MM.1S (cell line): ENCODE measurements at regions not wholly inside any gene's neighbourhood (a gene's known extent, or its start where the extent isn't known, plus 50 kb on each side); places are given as distances from the start of the nearest gene placed in this dataset.
"Not testable (repeated sequence)": the region's sequence is repeated elsewhere in the genome, so short reads cannot be mapped to it uniquely, and the experiment has no call there.

Experiments used
- DNase-seq: peaks from one replicate; pipeline ENCODE4 v3.0.0-alpha.2; 2015
- H2AFZ ChIP-seq: fragments of 300-600 bp; sonication (generic); 2 replicates; pipeline ENCODE4 v1.6.0; 2016; ENCODE audit warnings: antibody characterized with exemption, low read length
- H3F3A ChIP-seq: fragments of 300-600 bp; sonication (generic); 2 replicates; pipeline ENCODE4 v1.6.1; 2016; ENCODE audit warnings: mild to moderate bottlenecking, antibody characterized with exemption, low read length, moderate library complexity, mixed read lengths; ENCODE audit not compliant: insufficient read depth
- H3K27ac ChIP-seq: fragments of 300-600 bp; sonication (generic); 2 replicates; pipeline ENCODE4 v1.5.1; 2016; ENCODE audit warnings: mild to moderate bottlenecking, low read length
- H3K27me3 ChIP-seq: fragments of 300-600 bp; sonication (generic); replicated peaks from 2 replicates; pipeline ENCODE4 v1.6.0; 2016; ENCODE audit warnings: low read length; ENCODE audit not compliant: insufficient read depth
- H3K36me3 ChIP-seq: fragments of 300-600 bp; sonication (generic); replicated peaks from 2 replicates; pipeline ENCODE4 v1.6.1; 2016; ENCODE audit warnings: mild to moderate bottlenecking, low read length, mixed read lengths; ENCODE audit not compliant: insufficient read depth
- H3K4me1 ChIP-seq: fragments of 300-600 bp; sonication (generic); 2 replicates; pipeline ENCODE4 v1.6.1; 2016; ENCODE audit warnings: low read length, mixed read lengths
- H3K4me2 ChIP-seq: fragments of 300-600 bp; sonication (generic); 2 replicates; pipeline ENCODE4 v1.6.0; 2016; ENCODE audit warnings: low read depth, low read length
- H3K4me3 ChIP-seq: fragments of 300-600 bp; sonication (generic); 2 replicates; pipeline ENCODE4 v1.5.1; 2016; ENCODE audit warnings: low read length, mixed read lengths
- H3K79me2 ChIP-seq: fragments of 300-600 bp; sonication (generic); 2 replicates; pipeline ENCODE4 v1.6.1; 2016; ENCODE audit warnings: mixed run types, low read length, mixed read lengths
- H3K9ac ChIP-seq: fragments of 300-600 bp; sonication (generic); 2 replicates; pipeline ENCODE4 v1.6.1; 2016; ENCODE audit warnings: low read length, mixed read lengths
- H3K9me2 ChIP-seq: fragments of 300-600 bp; sonication (generic); replicated peaks from 2 replicates; pipeline ENCODE4 v1.6.1; 2016; ENCODE audit warnings: mild to moderate bottlenecking, low read length, mixed read lengths; ENCODE audit not compliant: insufficient read depth
- H3K9me3 ChIP-seq: fragments of 300-600 bp; sonication (generic); replicated peaks from 2 replicates; pipeline ENCODE4 v1.6.1; 2016; ENCODE audit warnings: mild to moderate bottlenecking, low read length, mixed read lengths; ENCODE audit not compliant: insufficient read depth
- H4K20me1 ChIP-seq: fragments of 300-600 bp; sonication (generic); 2 replicates; pipeline ENCODE4 v1.6.1; 2016; ENCODE audit warnings: mild to moderate bottlenecking, low read length, moderate library complexity, mixed read lengths; ENCODE audit not compliant: insufficient read depth
- EZH2 ChIP-seq: fragments of 300-600 bp; sonication (generic); optimal IDR thresholded peaks from 2 replicates; pipeline ENCODE3; 2017; ENCODE audit warnings: low read depth, mild to moderate bottlenecking, antibody characterized with exemption, low read length, mixed read lengths
- EZH2phosphoT487 ChIP-seq: fragments of 300-600 bp; sonication (generic); IDR thresholded peaks from 2 replicates; pipeline ENCODE4 v1.6.1; 2018; ENCODE audit warnings: antibody characterized with exemption, low read length
- TF ChIP-seq, protein P1 (sequence below): fragments of 300-600 bp; sonication (generic); IDR thresholded peaks from 2 replicates; pipeline ENCODE4 v1.5.1; 2016; ENCODE audit warnings: antibody characterized with exemption, low read length, mixed read lengths

DNA sequence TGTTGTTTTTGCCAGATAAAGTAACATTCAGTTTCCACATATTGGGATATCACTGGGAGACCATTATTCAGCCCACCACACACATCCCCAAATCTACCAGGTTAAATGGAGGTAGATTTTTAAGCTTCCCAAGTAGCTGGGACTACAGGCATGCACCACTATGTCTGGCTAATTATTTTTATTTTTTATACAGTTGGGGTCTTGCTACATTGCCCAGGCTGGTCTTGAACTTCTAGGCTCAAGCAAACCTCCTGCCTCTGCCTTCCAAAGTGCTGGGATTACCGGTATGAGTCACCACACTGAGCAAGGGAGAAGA, 96.6 kb upstream of the CHD2 start:
- no peaks in the 10 kb centered on the region for H3K36me3 ChIP-seq
- DNase-seq: no peak
- H3K4me1 ChIP-seq: peaks cover 19% of the 10 kb centered on the region
- TF ChIP-seq, protein P1, sequence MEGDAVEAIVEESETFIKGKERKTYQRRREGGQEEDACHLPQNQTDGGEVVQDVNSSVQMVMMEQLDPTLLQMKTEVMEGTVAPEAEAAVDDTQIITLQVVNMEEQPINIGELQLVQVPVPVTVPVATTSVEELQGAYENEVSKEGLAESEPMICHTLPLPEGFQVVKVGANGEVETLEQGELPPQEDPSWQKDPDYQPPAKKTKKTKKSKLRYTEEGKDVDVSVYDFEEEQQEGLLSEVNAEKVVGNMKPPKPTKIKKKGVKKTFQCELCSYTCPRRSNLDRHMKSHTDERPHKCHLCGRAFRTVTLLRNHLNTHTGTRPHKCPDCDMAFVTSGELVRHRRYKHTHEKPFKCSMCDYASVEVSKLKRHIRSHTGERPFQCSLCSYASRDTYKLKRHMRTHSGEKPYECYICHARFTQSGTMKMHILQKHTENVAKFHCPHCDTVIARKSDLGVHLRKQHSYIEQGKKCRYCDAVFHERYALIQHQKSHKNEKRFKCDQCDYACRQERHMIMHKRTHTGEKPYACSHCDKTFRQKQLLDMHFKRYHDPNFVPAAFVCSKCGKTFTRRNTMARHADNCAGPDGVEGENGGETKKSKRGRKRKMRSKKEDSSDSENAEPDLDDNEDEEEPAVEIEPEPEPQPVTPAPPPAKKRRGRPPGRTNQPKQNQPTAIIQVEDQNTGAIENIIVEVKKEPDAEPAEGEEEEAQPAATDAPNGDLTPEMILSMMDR: no peak
- no peak for TF ChIP-seq EZH2
- TF ChIP-seq EZH2phosphoT487: no peak
- H3K9me3 ChIP-seq: no peaks in the 10 kb centered on the region
- peaks cover 10% of the 10 kb centered on the region for H3K79me2 ChIP-seq
- 0 out of 2 replicates have a peak overlapping the region, but pooled peaks have one; percentile 37 for H2AFZ ChIP-seq
- peaks cover 14% of the 10 kb centered on the region for H3F3A ChIP-seq
- H3K4me2 ChIP-seq: peak overlapping the region; percentile 30
- H4K20me1 ChIP-seq: no peaks in the 10 kb centered on the region
- H3K4me3 ChIP-seq: no peak overlapping the region
- H3K9ac ChIP-seq: peak overlapping the region; percentile 36; the same call in 1 of the 2 replicates
- peak overlapping the region; percentile 85; the same call in 1 of the 2 replicates for H3K27ac ChIP-seq
- H3K9me2 ChIP-seq: no peaks in the 10 kb centered on the region
- no peaks in the 10 kb centered on the region for H3K27me3 ChIP-seq

- TF ChIP-seq, protein P1: no peak
- no peak for TF ChIP-seq EZH2
- TF ChIP-seq EZH2phosphoT487: no peak
- DNase-seq: peak; percentile 42
- H3K9me2 ChIP-seq: no peaks in the 10 kb centered on the region
- H3F3A ChIP-seq: peaks cover 14% of the 10 kb centered on the region
- H3K9me3 ChIP-seq: no peaks in the 10 kb centered on the region
- no peaks in the 10 kb centered on the region for H3K27me3 ChIP-seq
- peak overlapping the region; percentile 30 for H3K4me2 ChIP-seq
- peaks cover 11% of the 10 kb centered on the region for H3K79me2 ChIP-seq
- peak overlapping the region; percentile 37 for H2AFZ ChIP-seq
- no peaks in the 10 kb centered on the region for H3K36me3 ChIP-seq
- no peak overlapping the region for H3K4me3 ChIP-seq
- H4K20me1 ChIP-seq: no peaks in the 10 kb centered on the region
- H3K9ac ChIP-seq: peak overlapping the region; percentile 36; the same call in 1 of the 2 replicates
- peaks cover 19% of the 10 kb centered on the region for H3K4me1 ChIP-seq
- H3K27ac ChIP-seq: peak overlapping the region; percentile 85
Observed at GRCh38 chr15:92803852-92804609, 96.1 kb upstream of the CHD2 start.

DNA sequence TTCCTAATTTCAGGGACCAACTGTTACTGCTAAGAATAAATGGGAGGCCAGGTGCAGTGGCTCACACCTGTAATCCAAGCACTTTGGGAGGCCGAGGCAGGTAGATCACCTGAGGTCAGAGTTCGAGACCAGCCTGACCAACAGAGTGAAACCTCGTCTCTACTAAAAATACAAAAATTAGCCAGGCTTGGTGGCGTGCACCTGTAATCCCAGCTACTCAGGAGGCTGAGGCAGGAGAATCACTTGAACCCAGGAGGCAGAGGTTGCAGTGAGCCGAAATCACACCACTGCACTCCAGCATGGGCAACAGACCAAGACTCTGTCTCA, 95.6 kb upstream of the CHD2 start:
- peaks cover 19% of the 10 kb centered on the region for H3K4me1 ChIP-seq
- H3K27ac ChIP-seq: peak overlapping the region; percentile 85
- not testable (repeated sequence) for H4K20me1 ChIP-seq, H3K4me3 ChIP-seq, H3K9me2 ChIP-seq, H3K27me3 ChIP-seq, DNase-seq, H3K4me2 ChIP-seq, H3K9me3 ChIP-seq, H3K36me3 ChIP-seq
- peak overlapping the region; percentile 36; the same call in 1 of the 2 replicates for H3K9ac ChIP-seq
- peaks cover 11% of the 10 kb centered on the region for H3K79me2 ChIP-seq
- H2AFZ ChIP-seq: peak overlapping the region; percentile 37
- peaks cover 17% of the 10 kb centered on the region for H3F3A ChIP-seq

GRCh38 chr15:92805080-92805690, 94.9 kb upstream of the CHD2 start:
- Histone ChIP-seq H3K4me3 (no peak overlapping the region), H4K20me1 (no peaks in the 10 kb centered on the region), H3K4me1 (peaks cover 19% of the 10 kb centered on the region), H3K79me2 (peaks cover 11% of the 10 kb centered on the region), H3K36me3 (no peaks in the 10 kb centered on the region), H2AFZ (no peak overlapping the region), H3F3A (peaks cover 23% of the 10 kb centered on the region), H3K9me3 (no peaks in the 10 kb centered on the region), H3K4me2 (no peak overlapping the region), H3K27me3 (no peaks in the 10 kb centered on the region), H3K9ac (no peak overlapping the region), H3K27ac (peak overlapping the region; percentile 85; the same call in 1 of the 2 replicates), H3K9me2 (no peaks in the 10 kb centered on the region)
- DNase-seq: no peak
- TF ChIP-seq, protein P1: no peak
- TF ChIP-seq EZH2phosphoT487 (no peak), EZH2 (no peak)

- peaks cover 33% of the 10 kb centered on the region for H3F3A ChIP-seq
Observed at GRCh38 chr15:92806171-92806570, 94.0 kb upstream of the CHD2 start.

More at GRCh38 chr15:92806171-92806570, 94.0 kb upstream of the CHD2 start:
- Histone ChIP-seq H3K79me2 (peaks cover 11% of the 10 kb centered on the region), H3K4me1 (peaks cover 20% of the 10 kb centered on the region)
- not testable (repeated sequence) for H3K4me2 ChIP-seq, H3K9me3 ChIP-seq, H3K36me3 ChIP-seq, H3K9ac ChIP-seq, H3K9me2 ChIP-seq, H2AFZ ChIP-seq, H3K27ac ChIP-seq, H3K4me3 ChIP-seq, DNase-seq, H3K27me3 ChIP-seq, H4K20me1 ChIP-seq
